ENCODE measurements at regions not wholly inside any gene's neighbourhood (a gene's known extent, or its start where the extent isn't known, plus 50 kb on each side); places are given as distances from the start of the nearest gene placed in this dataset.
"Not testable (repeated sequence)": the region's sequence is repeated elsewhere in the genome, so short reads cannot be mapped to it uniquely, and the experiment has no call there.

- no peak for DNase-seq
Observed at GRCh38 chr4:36610628-36611027, 329.2 kb downstream of the DTHD1 start.

DNA sequence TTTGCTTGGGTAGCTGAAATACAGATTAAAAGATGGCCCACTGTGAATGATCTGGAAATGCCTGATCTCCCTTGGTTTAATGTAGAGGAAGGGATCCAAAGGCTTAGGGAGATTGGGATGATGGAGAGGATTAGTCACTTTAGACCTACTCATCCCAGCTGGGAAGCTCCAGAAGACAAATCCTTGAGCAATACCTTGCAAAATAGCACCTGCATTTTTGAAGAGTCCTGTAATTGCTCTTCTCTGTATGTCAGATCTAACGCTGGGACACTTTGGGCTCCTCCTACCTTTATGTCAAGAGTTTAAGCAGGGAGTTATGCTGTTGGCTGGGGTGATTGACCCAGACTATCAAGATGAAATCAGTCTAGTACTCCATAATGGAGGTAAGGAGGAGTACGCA is 331.7 kb downstream of the DTHD1 start:
- not testable (repeated sequence) for DNase-seq

- no peak for DNase-seq
Observed at GRCh38 chr4:36614011-36614410, 332.6 kb downstream of the DTHD1 start.

- no peak for DNase-seq
Observed at GRCh38 chr4:36618102-36618501, 336.7 kb downstream of the DTHD1 start.

DNA sequence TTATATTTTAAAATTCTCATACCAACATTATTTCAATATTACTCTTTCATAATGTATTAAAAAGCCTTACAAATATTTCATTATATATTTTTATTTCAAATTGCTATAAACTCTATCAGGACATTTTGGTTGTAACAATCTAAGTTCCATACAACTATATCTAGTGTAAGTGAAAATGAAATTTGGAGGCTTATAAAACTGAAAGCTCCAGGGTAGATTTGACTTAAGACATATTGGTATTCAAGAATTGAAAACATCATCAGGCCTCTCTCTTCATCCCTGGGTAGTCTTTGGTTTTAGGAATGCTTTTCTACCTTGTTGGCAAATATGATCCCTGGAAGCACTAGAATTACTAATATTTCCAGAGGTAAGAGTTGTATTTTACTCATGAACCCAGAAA is 342.6 kb downstream of the DTHD1 start:
- no peak for DNase-seq

DNA sequence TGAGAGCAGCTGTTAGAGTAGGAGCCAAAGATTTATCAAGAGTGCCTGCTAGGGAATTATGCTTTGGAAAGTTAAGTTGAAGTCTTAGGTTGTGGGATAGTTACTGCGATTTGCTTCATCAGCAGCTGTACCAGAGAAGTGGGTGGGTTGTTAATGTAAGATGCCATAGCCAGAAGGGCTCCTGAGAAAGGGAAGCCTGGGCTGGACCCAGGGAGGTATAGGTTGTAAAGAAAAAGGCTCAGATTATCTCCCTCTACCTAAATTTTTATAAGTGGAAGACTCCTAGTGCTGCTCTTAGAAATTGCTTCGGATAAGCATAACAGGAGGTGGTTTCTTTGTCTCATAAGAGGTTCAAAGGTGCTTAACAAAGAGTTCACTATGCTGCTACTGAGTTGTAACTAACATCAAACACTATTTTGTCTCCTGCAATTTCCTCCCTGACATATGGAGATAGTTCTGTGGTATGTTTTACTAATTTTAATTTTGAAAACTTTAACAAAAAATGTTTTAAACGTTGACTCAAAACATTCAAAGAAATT is 356.9 kb downstream of the DTHD1 start:
- DNase-seq: no peak

DNA sequence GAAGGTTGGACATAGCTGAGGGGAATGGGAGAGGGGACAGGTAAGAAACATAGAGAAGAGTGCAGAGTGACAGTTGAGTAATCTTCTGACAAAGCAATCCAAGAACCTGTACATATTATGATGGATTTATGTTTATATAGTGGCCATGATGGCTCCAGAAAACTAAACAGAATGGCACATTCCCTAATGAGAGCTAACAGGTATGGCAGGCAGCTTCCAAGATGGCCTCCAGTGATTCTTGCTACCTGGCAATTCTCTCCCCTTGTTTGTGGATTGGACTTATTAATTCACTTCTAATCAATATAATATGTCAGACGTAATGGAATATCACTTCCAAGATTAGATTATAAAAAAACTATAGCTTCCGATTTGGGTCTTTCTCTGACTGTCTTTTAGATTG is 359.5 kb downstream of the DTHD1 start:
- no peak for DNase-seq

- no peak for DNase-seq
Observed at GRCh38 chr4:36651253-36651652, 369.8 kb downstream of the DTHD1 start.

- DNase-seq: no peak
Observed at GRCh38 chr4:36652857-36653256, 371.4 kb downstream of the DTHD1 start.

DNA sequence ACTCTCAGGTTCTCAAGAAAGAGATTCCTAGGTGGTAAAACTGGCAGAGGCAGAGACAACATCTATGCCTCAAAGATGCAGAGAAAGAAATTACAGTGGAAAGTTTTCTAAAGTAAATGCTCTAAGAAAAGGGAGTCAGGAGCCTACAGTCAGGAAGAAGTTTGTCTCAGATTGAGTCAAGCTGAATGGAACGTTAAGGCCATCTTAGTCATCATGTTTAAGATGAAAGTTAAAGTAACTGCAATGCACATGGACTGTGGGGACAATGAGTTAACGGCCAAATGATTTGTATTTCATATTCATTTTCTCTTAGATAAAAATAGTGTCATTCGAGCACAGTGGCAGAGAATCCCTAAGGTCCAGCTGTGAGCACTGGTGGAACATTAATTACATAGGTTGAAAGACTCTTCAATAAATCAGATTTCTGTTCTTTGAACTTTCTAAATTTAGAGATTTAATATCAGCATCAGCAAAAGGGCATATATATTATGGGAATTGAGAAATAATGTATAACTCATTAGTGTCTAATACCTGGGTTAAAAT is 384.6 kb downstream of the DTHD1 start:
- no peak for DNase-seq

- no peak for DNase-seq
Observed at GRCh38 chr4:36675436-36675835, 394.0 kb downstream of the DTHD1 start.

GRCh38 chr4:36676139-36677050 is 395.0 kb downstream of the DTHD1 start:
- DNase-seq: no peak

GRCh38 chr4:36677112-36677511 is 395.7 kb downstream of the DTHD1 start:
- no peak for DNase-seq

DNA sequence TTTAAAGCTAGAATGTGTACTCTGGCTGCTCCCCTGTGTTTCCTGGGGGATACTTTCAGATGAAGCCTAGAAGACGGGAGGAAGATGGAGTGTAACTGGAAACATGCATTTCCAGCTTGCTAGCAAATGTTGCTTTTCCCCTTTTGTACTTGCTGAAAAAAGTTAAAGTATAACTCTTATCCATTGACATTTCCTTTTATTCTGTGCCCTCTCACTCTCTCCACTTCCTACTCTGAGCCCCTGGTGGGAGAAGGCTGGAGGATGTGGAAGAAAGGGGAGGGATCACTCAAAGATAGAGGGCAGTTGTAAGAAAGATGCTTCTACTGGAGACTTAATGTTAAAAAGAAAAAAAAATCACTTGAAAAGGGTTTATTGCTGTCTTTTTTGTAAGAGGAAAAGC is 396.5 kb downstream of the DTHD1 start:
- DNase-seq: no peak

- no peak for DNase-seq
Observed at GRCh38 chr4:36687681-36688080, 406.3 kb downstream of the DTHD1 start.

DNA sequence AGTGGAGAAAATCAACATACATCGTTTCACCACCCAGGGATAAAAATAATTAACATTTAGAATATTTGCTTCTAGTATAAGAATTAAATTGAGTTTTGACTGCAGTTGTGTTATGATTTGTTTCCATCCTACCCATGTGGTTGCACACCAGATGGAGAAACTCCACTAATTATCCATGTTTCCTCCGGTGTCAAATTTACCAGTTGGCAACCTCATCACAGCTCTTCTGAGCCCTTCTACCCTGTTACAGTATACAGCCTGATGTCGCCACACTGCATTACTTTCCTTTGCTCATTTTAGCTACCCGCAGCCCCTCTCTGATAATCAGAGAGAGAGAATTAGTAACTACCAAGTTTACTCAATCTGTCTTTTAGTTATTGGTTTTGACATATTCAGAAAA is 411.2 kb downstream of the DTHD1 start:
- DNase-seq: no peak

DNA sequence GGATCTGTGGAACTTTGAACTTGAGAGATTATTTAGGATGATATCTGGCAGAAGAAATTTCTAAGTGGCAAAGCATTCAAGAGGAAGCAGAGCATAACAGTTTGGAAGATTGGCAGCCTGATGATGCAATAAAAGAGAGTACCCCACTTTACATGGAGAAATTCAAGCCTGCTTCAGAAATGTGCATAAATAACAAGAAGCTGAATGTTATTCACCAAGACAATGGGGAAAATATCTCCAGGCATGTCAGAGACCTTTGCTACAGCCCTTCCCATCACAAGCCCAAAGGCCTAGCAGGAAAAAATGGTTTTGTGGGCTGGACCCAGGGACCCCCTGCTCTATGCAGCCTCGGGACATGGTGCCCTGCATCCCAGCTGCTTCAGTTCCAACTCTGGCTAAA is 420.8 kb downstream of the DTHD1 start:
- DNase-seq: no peak

- no peak for DNase-seq
Observed at GRCh38 chr4:36704289-36704688, 422.9 kb downstream of the DTHD1 start.

- DNase-seq: no peak
Observed at GRCh38 chr4:36709991-36710390, 428.6 kb downstream of the DTHD1 start.

- no peak for DNase-seq
Observed at GRCh38 chr4:36712013-36712412, 430.6 kb downstream of the DTHD1 start.

GRCh38 chr4:36716874-36717273 is 435.5 kb downstream of the DTHD1 start:
- DNase-seq: no peak

DNA sequence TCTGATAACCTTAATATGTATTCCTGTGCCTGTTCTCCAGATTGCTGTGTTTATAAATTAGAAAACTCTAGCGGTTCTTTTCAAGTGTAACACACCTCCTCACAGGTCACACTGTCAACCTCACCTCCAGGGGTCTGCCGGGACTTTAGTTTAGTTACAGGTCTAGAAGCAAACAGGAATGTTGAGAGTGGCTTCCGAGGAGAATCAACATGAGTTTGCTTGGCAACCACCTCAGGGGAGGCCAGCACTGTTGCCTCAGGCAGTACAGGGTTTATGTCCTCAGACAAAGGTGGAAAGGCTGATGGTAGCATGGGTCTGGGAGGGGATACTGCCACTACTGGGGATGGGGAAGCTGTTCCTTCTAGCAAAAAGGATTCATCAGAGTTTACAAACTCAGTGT is 438.0 kb downstream of the DTHD1 start:
- no peak for DNase-seq

GRCh38 chr4:36722986-36723385 is 441.6 kb downstream of the DTHD1 start:
- DNase-seq: no peak

- no peak for DNase-seq
Observed at GRCh38 chr4:36734334-36734733, 452.9 kb downstream of the DTHD1 start.

Measured in CD4-positive, alpha-beta T cell treated with Interleukin-4 for 4 hours (primary cell).